GM12878 (cell line): ENCODE measurements at regions not wholly inside any gene's neighbourhood (a gene's known extent, or its start where the extent isn't known, plus 50 kb on each side); places are given as distances from the start of the nearest gene placed in this dataset.

ENCODE experiments used
- ATAC-seq: fragments of 200-7000 bp; cut with Tn5 transposase; 3 replicates; pipeline ENCODE4 v1.9.1; 2020; ENCODE audit warnings: mild to moderate bottlenecking, moderate library complexity
- BruUV-seq: library from RNA; stranded (reverse); fragments of 400-500 nt; replicated peaks from 2 replicates; lab custom pipeline; 2021; lab: Mats Ljungman, UMichigan
- CTCF ChIA-PET: fragments of 300-600 bp; sonication (Branson Sonifier 250); formaldehyde crosslinking; extraction: SDS; loops from one replicate; lab custom pipeline; 2021; ENCODE audit warnings: inconsistent platforms; lab: Yijun Ruan, JAX
- POLR2A ChIA-PET: fragments of 350-600 bp; formaldehyde crosslinking; extraction: SDS; loops from one replicate; lab custom pipeline; 2021; ENCODE audit warnings: inconsistent platforms; lab: Charles Lee
- RAD21 ChIA-PET: fragments of 300-600 bp; sonication (Branson Sonifier 250); formaldehyde crosslinking; loops from one replicate; lab custom pipeline; 2023; ENCODE audit warnings: antibody characterized with exemption; ENCODE audit not compliant: unreplicated experiment; lab: Charles Lee
- SMC1A ChIA-PET: fragments of 300-600 bp; sonication (Branson Sonifier 250); formaldehyde crosslinking; loops from one replicate; lab custom pipeline; 2023; ENCODE audit not compliant: unreplicated experiment, uncharacterized antibody; lab: Charles Lee
- DNase-seq: peaks from one replicate; pipeline ENCODE4 v3.0.0-alpha.2; 2011; ENCODE audit warnings: low read depth, low spot score
- FAIRE-seq: peaks from 3 replicates; lab custom pipeline; 2011; peaks lifted over from hg19 to GRCh38; lab: Jason Lieb, UNC
- H2AFZ ChIP-seq: 2 replicates; pipeline ENCODE4 v1.6.0; 2011; ENCODE audit warnings: low read depth, low read length, control low read depth; ENCODE audit not compliant: control insufficient read depth
- H3K27ac ChIP-seq: 2 replicates; pipeline ENCODE4 v1.5.1; 2011; ENCODE audit warnings: control low read depth; ENCODE audit not compliant: control insufficient read depth, insufficient read depth
- H3K27me3 ChIP-seq, 2 experiments: replicated peaks in 1 of 2; 2 replicates each; pipeline versions ENCODE4 v1.6.0 to v1.6.1; 2011; ENCODE audit warnings: low read length in 1 of 2; ENCODE audit not compliant: control insufficient read depth in 2 of 2, insufficient read depth in 2 of 2
- H3K36me3 ChIP-seq, 2 experiments: 2 replicates each; pipeline ENCODE4 v1.5.1; 2011; ENCODE audit warnings: low read length in 1 of 2; ENCODE audit not compliant: control insufficient read depth in 2 of 2, insufficient read depth in 2 of 2
- H3K4me1 ChIP-seq: 2 replicates; pipeline ENCODE4 v1.6.1; 2011; ENCODE audit warnings: mild to moderate bottlenecking, low read length, moderate library complexity, mixed read lengths; ENCODE audit not compliant: control insufficient read depth, insufficient read depth
- H3K4me2 ChIP-seq: 2 replicates; pipeline ENCODE4 v1.6.0; 2011; ENCODE audit warnings: control low read depth; ENCODE audit not compliant: control insufficient read depth, insufficient read depth
- H3K4me3 ChIP-seq: fragments of 200-600 bp; sonication (generic); 2 replicates; pipeline ENCODE4 v1.5.1; 2016
- H3K79me2 ChIP-seq: 2 replicates; pipeline ENCODE4 v1.6.0; 2011; ENCODE audit warnings: low read length; ENCODE audit not compliant: control insufficient read depth, insufficient read depth
- H3K9ac ChIP-seq: 2 replicates; pipeline ENCODE4 v1.8.0; 2011; ENCODE audit warnings: low read length, control low read depth, mixed read lengths; ENCODE audit not compliant: control insufficient read depth, insufficient read depth
- H3K9me3 ChIP-seq: replicated peaks from 3 replicates; pipeline ENCODE4 v1.5.1; 2011; ENCODE audit warnings: mild to moderate bottlenecking, low read length; ENCODE audit not compliant: control insufficient read depth, insufficient read depth
- H4K20me1 ChIP-seq: 2 replicates; pipeline ENCODE4 v1.6.0; 2011; ENCODE audit not compliant: control insufficient read depth, insufficient read depth
- BMI1 ChIP-seq: fragments of 450-650 bp; IDR thresholded peaks from 2 replicates; pipeline ENCODE4 v1.6.1; 2016; ENCODE audit warnings: mild to moderate bottlenecking, moderate library complexity, borderline replicate concordance
- BRCA1 ChIP-seq: IDR thresholded peaks from 2 replicates; pipeline ENCODE4 v1.6.1; 2011; ENCODE audit warnings: low read depth, low read length, improper control_type of control experiment
- CHD4 ChIP-seq: fragments of 200-600 bp; sonication (generic); IDR thresholded peaks from 2 replicates; pipeline ENCODE4 v1.6.1; 2016; ENCODE audit warnings: mild to moderate bottlenecking
- CREB1 ChIP-seq: IDR thresholded peaks from 2 replicates; pipeline ENCODE4 v1.6.1; 2012; ENCODE audit warnings: low read depth, mild to moderate bottlenecking, inconsistent platforms
- EGR1 ChIP-seq, 2 experiments: IDR thresholded peaks; 1 replicate in 1 of 2; 2 replicates in 1 of 2; pipeline ENCODE4 v1.6.1; 2011 to 2012; ENCODE audit warnings: low read depth in 2 of 2, low read length in 2 of 2, borderline replicate concordance in 1 of 2, mild to moderate bottlenecking in 1 of 2, moderate library complexity in 1 of 2
- JUND ChIP-seq: IDR thresholded peaks from 2 replicates; pipeline ENCODE4 v1.6.1; 2012; ENCODE audit warnings: low read depth, mild to moderate bottlenecking, low read length, improper control_type of control experiment, moderate library complexity
- PML ChIP-seq: IDR thresholded peaks from 2 replicates; pipeline ENCODE4 v1.6.1; 2012; ENCODE audit warnings: low read length, inconsistent platforms
- RUNX3 ChIP-seq: IDR thresholded peaks from 2 replicates; pipeline ENCODE4 v1.6.1; 2012; ENCODE audit warnings: low read length, inconsistent platforms
- SMAD5 ChIP-seq: IDR thresholded peaks from 2 replicates; pipeline ENCODE4 v1.6.1; 2016; ENCODE audit warnings: antibody characterized with exemption, low read depth
- STAT3 ChIP-seq: IDR thresholded peaks from 2 replicates; pipeline ENCODE4 v1.6.1; 2011; ENCODE audit warnings: low read depth, low read length, improper control_type of control experiment
- YY1 ChIP-seq: IDR thresholded peaks from 2 replicates; pipeline ENCODE4 v1.6.1; 2011; ENCODE audit warnings: low read depth, mild to moderate bottlenecking, low read length
- ZBED1 ChIP-seq: IDR thresholded peaks from 2 replicates; pipeline ENCODE4 v1.6.1; 2016; ENCODE audit warnings: borderline replicate concordance
- ZNF274 ChIP-seq: IDR thresholded peaks from one replicate; pipeline ENCODE4 v1.8.0; 2011; ENCODE audit not compliant: insufficient read length, insufficient read depth
- WGBS: methylation state at CpG from one replicate; pipeline ENCODE4 v1.1.6; 2016; ENCODE audit warnings: low lambda C conversion rate; ENCODE audit not compliant: insufficient replicate concordance, insufficient coverage; ENCODE audit errors: missing lambda C conversion rate; 5-methylcytosine and 5-hydroxymethylcytosine counted together
- in situ Hi-C: fragments of 300-500 bp; cut with MboI; formaldehyde crosslinking; loops from 9 replicates; pipeline ENCODE4 v1.14.3; 2018; ENCODE audit warnings: mixed read lengths
- intact Hi-C: fragments of 100-400 bp; cut with micrococcal nuclease; formaldehyde crosslinking; loops from one replicate; pipeline ENCODE4 v1.14.2; 2022; ENCODE audit not compliant: unreplicated experiment
- TF ChIP-seq, protein P1 (sequence below): fragments of 150-350 bp; IDR thresholded peaks from 2 replicates; pipeline ENCODE4 v1.6.1; 2014; ENCODE audit warnings: mild to moderate bottlenecking, low read depth, low read length
- TF ChIP-seq, protein P2 (sequence below): IDR thresholded peaks from 2 replicates; pipeline ENCODE4 v1.6.1; 2011; ENCODE audit warnings: low read depth, low read length, improper control_type of control experiment, borderline replicate concordance

DNA sequence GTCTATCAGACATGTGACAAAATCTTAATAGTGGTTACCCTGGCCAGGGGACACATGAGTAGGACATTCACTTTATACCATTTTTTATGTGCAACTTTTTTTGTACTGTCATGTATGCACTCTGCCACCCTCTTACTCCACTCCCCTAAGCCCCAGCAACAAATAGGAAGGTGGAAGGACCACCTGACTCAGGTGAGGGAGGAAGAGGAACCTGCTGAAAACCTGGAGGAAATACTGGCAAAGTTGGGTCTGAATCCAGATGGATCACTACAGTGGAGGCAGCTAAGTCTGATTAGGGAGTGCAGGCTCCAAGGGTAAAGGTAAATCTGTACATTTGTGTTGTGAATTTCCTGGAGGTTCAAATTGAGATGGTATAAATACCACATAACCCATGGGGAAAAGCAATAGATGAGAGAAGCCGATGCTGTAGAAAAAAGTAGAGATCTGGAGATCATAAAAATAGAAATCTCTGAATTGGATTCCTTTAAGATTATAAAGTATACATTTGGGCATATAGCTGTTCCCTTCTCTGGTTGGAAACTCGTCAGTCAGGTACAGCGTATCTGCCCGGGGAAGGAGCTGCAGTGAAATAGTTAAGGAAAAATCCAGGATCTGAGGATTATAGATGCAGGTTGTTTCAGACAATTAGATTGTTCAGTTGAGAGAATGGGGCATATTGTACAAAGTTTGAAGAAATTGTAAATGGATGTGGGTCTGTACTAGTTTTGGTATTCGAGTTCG is 52.2 kb upstream of the OR9Q1 start:
- TF ChIP-seq JUND (no peak), CREB1 (no peak), BRCA1 (no peak), ZNF274 (no peak), YY1 (no peak), BMI1 (no peak), PML (no peak), RUNX3 (no peak), STAT3 (no peak), EGR1 (IDR thresholded peaks at IDR 0.05; ENCODE audit: borderline replicate concordance in 1 of 2, low read depth in 2 of 2, low read length in 2 of 2) (no peak), SMAD5 (no peak), ZBED1 (no peak), CHD4 (no peak)
- TF ChIP-seq, protein P1, sequence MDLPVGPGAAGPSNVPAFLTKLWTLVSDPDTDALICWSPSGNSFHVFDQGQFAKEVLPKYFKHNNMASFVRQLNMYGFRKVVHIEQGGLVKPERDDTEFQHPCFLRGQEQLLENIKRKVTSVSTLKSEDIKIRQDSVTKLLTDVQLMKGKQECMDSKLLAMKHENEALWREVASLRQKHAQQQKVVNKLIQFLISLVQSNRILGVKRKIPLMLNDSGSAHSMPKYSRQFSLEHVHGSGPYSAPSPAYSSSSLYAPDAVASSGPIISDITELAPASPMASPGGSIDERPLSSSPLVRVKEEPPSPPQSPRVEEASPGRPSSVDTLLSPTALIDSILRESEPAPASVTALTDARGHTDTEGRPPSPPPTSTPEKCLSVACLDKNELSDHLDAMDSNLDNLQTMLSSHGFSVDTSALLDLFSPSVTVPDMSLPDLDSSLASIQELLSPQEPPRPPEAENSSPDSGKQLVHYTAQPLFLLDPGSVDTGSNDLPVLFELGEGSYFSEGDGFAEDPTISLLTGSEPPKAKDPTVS: no peak
- TF ChIP-seq, protein P2, sequence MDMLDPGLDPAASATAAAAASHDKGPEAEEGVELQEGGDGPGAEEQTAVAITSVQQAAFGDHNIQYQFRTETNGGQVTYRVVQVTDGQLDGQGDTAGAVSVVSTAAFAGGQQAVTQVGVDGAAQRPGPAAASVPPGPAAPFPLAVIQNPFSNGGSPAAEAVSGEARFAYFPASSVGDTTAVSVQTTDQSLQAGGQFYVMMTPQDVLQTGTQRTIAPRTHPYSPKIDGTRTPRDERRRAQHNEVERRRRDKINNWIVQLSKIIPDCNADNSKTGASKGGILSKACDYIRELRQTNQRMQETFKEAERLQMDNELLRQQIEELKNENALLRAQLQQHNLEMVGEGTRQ: no peak

More for the DNA sequence above, 52.2 kb upstream of the OR9Q1 start:
- H2AFZ ChIP-seq: no peak overlapping the region
- no peak overlapping the region for H3K4me2 ChIP-seq
- FAIRE-seq (no peak), ATAC-seq (no peak), DNase-seq (no peak)
- ChIA-PET POLR2A (no interaction called here), CTCF (no interaction called here), RAD21 (no interaction called here), SMC1A (no interaction called here)
- WGBS: 38% methylated on average over 6 of the region's 6 CpGs
- H3K36me3 ChIP-seq: no peaks in the 10 kb centered on the region
- BruUV-seq: no TSS peak
- in situ Hi-C loops: no loop called here
- H3K27ac ChIP-seq: no peak overlapping the region
- H3K9ac ChIP-seq: no peak overlapping the region
- intact Hi-C loops: no loop called here
- H3K79me2 ChIP-seq: no peaks in the 10 kb centered on the region
- H3K27me3 ChIP-seq: no peaks in the 10 kb centered on the region
- no peaks in the 10 kb centered on the region for H3K9me3 ChIP-seq
- H3K4me3 ChIP-seq: no peak overlapping the region
- no peaks in the 10 kb centered on the region for H4K20me1 ChIP-seq
- H3K4me1 ChIP-seq: no peaks in the 10 kb centered on the region
